PC-9 (cell line): ENCODE measurements at regions not wholly inside any gene's neighbourhood (a gene's known extent, or its start where the extent isn't known, plus 50 kb on each side); places are given as distances from the start of the nearest gene placed in this dataset.

Experiments used
- BruUV-seq: library from RNA; stranded (reverse); fragments of 400-500 nt; replicated peaks from 2 replicates; lab custom pipeline; 2021; lab: Mats Ljungman, UMichigan
- CTCF ChIA-PET: fragments of 300-600 bp; sonication (Branson Sonifier 250); formaldehyde crosslinking; loops from one replicate; lab custom pipeline; 2022; ENCODE audit warnings: antibody characterized with exemption; lab: Charles Lee
- POLR2A ChIA-PET: fragments of 300-600 bp; sonication (Branson Sonifier 250); formaldehyde crosslinking; loops from one replicate; lab custom pipeline; 2022; ENCODE audit warnings: antibody characterized with exemption; ENCODE audit not compliant: unreplicated experiment; lab: Charles Lee
- DNase-seq, 2 experiments: peaks; one replicate each; pipeline versions ENCODE4 v3.0.0 to v3.0.0-alpha.2; 2015 to 2022; ENCODE audit warnings: mixed read lengths in 1 of 2
- H2AFZ ChIP-seq: fragments of 200-600 bp; sonication (generic); 2 replicates; pipeline ENCODE4 v1.8.1; 2017; ENCODE audit warnings: antibody characterized with exemption
- H3F3A ChIP-seq: fragments of 200-600 bp; sonication (generic); 2 replicates; pipeline ENCODE4 v1.8.1; 2017; ENCODE audit warnings: antibody characterized with exemption, mild to moderate bottlenecking, low read depth; ENCODE audit not compliant: insufficient read depth
- H3K27ac ChIP-seq: fragments of 200-600 bp; sonication (generic); 2 replicates; pipeline ENCODE4 v1.6.1; 2016; ENCODE audit warnings: mixed run types
- H3K27me3 ChIP-seq: fragments of 200-600 bp; sonication (generic); 2 replicates; pipeline ENCODE4 v1.6.1; 2016; ENCODE audit warnings: low read depth, mixed run types; ENCODE audit not compliant: insufficient read depth
- H3K36me3 ChIP-seq: fragments of 200-600 bp; sonication (generic); 2 replicates; pipeline ENCODE4 v1.6.1; 2016; ENCODE audit warnings: low read depth, mixed run types
- H3K4me1 ChIP-seq: fragments of 200-600 bp; sonication (generic); replicated peaks from 2 replicates; pipeline ENCODE4 v1.6.1; 2016; ENCODE audit warnings: mixed run types; ENCODE audit not compliant: insufficient read depth
- H3K4me2 ChIP-seq: fragments of 200-600 bp; sonication (generic); 2 replicates; pipeline ENCODE4 v1.6.1; 2017; ENCODE audit warnings: mixed run types
- H3K4me3 ChIP-seq: fragments of 200-600 bp; sonication (generic); 2 replicates; pipeline ENCODE4 v1.6.1; 2016; ENCODE audit warnings: mixed run types
- H3K79me2 ChIP-seq: fragments of 200-600 bp; sonication (generic); 2 replicates; pipeline ENCODE4 v1.6.1; 2017; ENCODE audit warnings: low read depth, mixed run types
- H3K9me2 ChIP-seq: fragments of 200-600 bp; sonication (generic); 2 replicates; pipeline ENCODE4 v1.8.1; 2017; ENCODE audit warnings: mild to moderate bottlenecking; ENCODE audit not compliant: insufficient read depth
- H3K9me3 ChIP-seq: fragments of 200-600 bp; sonication (generic); 2 replicates; pipeline ENCODE4 v1.8.1; 2016; ENCODE audit warnings: low read depth; ENCODE audit not compliant: insufficient read depth
- H4K20me1 ChIP-seq: fragments of 200-600 bp; sonication (generic); 2 replicates; pipeline ENCODE4 v1.8.1; 2017; ENCODE audit not compliant: insufficient read depth
- CTCF ChIP-seq: fragments of 200-600 bp; sonication (generic); conservative IDR thresholded peaks from 2 replicates; pipeline ENCODE4 v1.6.1; 2017; ENCODE audit warnings: mixed run types, antibody characterized with exemption, mild to moderate bottlenecking, moderate library complexity
- EZH2 ChIP-seq: fragments of 200-600 bp; sonication (generic); IDR thresholded peaks from 2 replicates; pipeline ENCODE4 v1.8.0; 2017; ENCODE audit warnings: antibody characterized with exemption, low read depth
- intact Hi-C: fragments of 100-400 bp; cut with micrococcal nuclease; formaldehyde crosslinking; loops from one replicate; pipeline ENCODE4 v1.10.0; 2022; ENCODE audit not compliant: unreplicated experiment

DNA sequence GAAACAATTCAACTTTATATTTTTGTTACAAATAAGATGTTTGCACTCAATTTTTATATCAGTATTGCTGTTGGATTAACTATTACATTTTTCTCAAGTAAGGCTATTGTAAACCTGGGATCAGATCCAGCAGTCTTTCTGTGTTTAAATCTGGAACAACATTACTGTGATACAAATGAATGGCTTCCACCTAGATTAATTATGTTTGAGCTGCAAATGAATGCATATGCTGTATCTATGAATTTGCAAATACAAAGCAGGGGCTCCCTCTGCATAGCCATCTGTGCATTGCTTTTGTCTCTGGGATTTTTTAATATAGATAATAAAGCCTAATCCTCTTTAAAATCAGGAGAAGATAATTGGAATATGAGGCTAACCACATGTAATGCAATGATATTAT lies 69.8 kb upstream of the NEIL3 start:
- H3K9me2 ChIP-seq = no peaks in the 10 kb centered on the region
- CTCF ChIA-PET = no interaction called here
- H3K27ac ChIP-seq = no peak overlapping the region
- TF ChIP-seq CTCF = no peak
- no peak for TF ChIP-seq EZH2
- no peaks in the 10 kb centered on the region for H3F3A ChIP-seq
- no TSS peak for BruUV-seq
- H2AFZ ChIP-seq = no peak overlapping the region
- no peak overlapping the region for H3K4me2 ChIP-seq
- no peak overlapping the region for H3K4me3 ChIP-seq
- DNase-seq = no peak
- H3K4me1 ChIP-seq = no peaks in the 10 kb centered on the region
- H3K27me3 ChIP-seq = no peaks in the 10 kb centered on the region
- no peaks in the 10 kb centered on the region for H4K20me1 ChIP-seq
- POLR2A ChIA-PET = no interaction called here
- no peaks in the 10 kb centered on the region for H3K9me3 ChIP-seq
- no peaks in the 10 kb centered on the region for H3K36me3 ChIP-seq
- intact Hi-C loops = no loop called here
- H3K79me2 ChIP-seq = no peaks in the 10 kb centered on the region

- no peaks in the 10 kb centered on the region for H3K36me3 ChIP-seq
- POLR2A ChIA-PET = no interaction called here
- no peaks in the 10 kb centered on the region for H3K79me2 ChIP-seq
- H2AFZ ChIP-seq = no peak overlapping the region
- intact Hi-C loops = no loop called here
- no peaks in the 10 kb centered on the region for H3K9me2 ChIP-seq
- no peaks in the 10 kb centered on the region for H3K27me3 ChIP-seq
- BruUV-seq = no TSS peak
- CTCF ChIA-PET = no interaction called here
- H3K9me3 ChIP-seq = no peaks in the 10 kb centered on the region
- H3K4me3 ChIP-seq = no peak overlapping the region
- no peak overlapping the region for H3K4me2 ChIP-seq
- no peak for TF ChIP-seq EZH2
- no peak for TF ChIP-seq CTCF
- no peak overlapping the region for H3K27ac ChIP-seq
- no peak for DNase-seq
- no peaks in the 10 kb centered on the region for H3F3A ChIP-seq
- no peaks in the 10 kb centered on the region for H3K4me1 ChIP-seq
- no peaks in the 10 kb centered on the region for H4K20me1 ChIP-seq
Observed at GRCh38 chr4:177242651-177243286, 66.9 kb upstream of the NEIL3 start.

GRCh38 chr4:177246641-177247584 lies 62.8 kb upstream of the NEIL3 start:
- H3K27me3 ChIP-seq = no peaks in the 10 kb centered on the region
- TF ChIP-seq EZH2 (no peak), CTCF (no peak)
- H3F3A ChIP-seq = no peaks in the 10 kb centered on the region
- H2AFZ ChIP-seq = no peak overlapping the region
- H4K20me1 ChIP-seq = no peaks in the 10 kb centered on the region
- no peaks in the 10 kb centered on the region for H3K9me3 ChIP-seq
- H3K9me2 ChIP-seq = no peaks in the 10 kb centered on the region
- DNase-seq = no peak
- H3K79me2 ChIP-seq = no peaks in the 10 kb centered on the region
- H3K4me2 ChIP-seq = no peak overlapping the region
- H3K4me1 ChIP-seq = no peaks in the 10 kb centered on the region
- CTCF ChIA-PET = no interaction called here
- BruUV-seq = no TSS peak
- intact Hi-C loops = no loop called here
- no peak overlapping the region for H3K4me3 ChIP-seq
- POLR2A ChIA-PET = no interaction called here
- H3K27ac ChIP-seq = no peak overlapping the region
- no peaks in the 10 kb centered on the region for H3K36me3 ChIP-seq
